ENCODE measurements at regions not wholly inside any gene's neighbourhood (a gene's known extent, or its start where the extent isn't known, plus 50 kb on each side); places are given as distances from the start of the nearest gene placed in this dataset.
A peak's percentile ranks its signal among the peaks of the same experiment; 100 is the strongest.

GRCh38 chr21:27693376-27693775, 726.5 kb upstream of the ADAMTS5 start:
- Histone ChIP-seq H3K27ac (ENCODE audit: low read depth in 1 of 3, low read length in 2 of 3) (no peak overlapping the region), H3K36me3 (ENCODE audit: control insufficient read depth in 3 of 3, insufficient read depth in 2 of 3, low read depth in 1 of 3, low read length in 3 of 3) (no peaks in the 10 kb centered on the region), H3K4me3 (ENCODE audit: low read depth in 1 of 3, low read length in 3 of 3) (no peak overlapping the region), H3K4me1 (ENCODE audit: control insufficient read depth in 3 of 3, insufficient read depth in 2 of 3, low read depth in 1 of 3, low read length in 2 of 3) (no peaks in the 10 kb centered on the region), H3K9me3 (ENCODE audit: control insufficient read depth in 2 of 2, insufficient read depth in 1 of 2, low read depth in 1 of 2, low read length in 1 of 2) (peaks cover 0 to 2% of the 10 kb centered on the region in 2 donors), H3K27me3 (ENCODE audit: control insufficient read depth in 3 of 3, insufficient read depth in 3 of 3, low read length in 3 of 3) (no peaks in the 10 kb centered on the region)
- no peak for FAIRE-seq
- DNase-seq, result no peak
- WGBS, 3 donors, result 74 to 85% (median 75%) methylated on average over 6 of the region's 6 CpGs

DNA sequence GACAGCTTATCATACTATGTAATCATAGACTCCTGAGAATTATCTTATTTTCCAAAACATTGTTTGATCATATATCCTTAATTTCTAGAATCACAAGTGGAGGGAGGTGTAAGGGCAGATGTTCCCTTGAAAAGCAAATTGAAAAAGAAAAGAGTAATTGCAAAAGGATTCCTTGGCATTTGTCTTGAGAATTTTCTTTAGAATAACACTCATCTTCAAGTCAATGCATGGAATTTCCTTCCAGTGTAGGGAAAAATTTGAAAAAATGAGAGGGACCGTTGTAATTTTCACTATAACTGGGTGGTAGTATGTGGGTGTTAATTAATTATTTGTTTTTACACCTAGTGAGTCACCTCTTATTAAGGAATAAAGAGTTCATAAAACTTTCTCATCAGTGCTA, 724.6 kb upstream of the ADAMTS5 start:
- no peak for DNase-seq

DNA sequence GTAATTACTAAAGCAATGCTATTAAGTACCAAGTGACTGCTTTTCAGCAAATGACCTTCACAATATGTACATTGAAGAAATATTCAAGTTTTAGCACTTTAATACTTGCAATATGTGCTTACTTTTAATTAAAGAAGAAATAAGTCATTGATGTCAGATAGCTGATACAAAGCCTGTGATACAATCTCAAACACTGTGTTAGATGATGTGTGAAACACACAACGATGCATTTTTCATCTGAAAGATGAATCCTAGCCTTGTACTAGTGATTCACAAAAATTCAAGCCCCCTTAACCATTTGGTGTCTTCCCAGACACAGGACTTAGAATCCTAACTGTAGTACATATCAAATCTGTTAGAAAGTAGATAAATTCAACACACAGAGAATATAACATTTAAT, 724.1 kb upstream of the ADAMTS5 start:
- no peaks in the 10 kb centered on the region for H3K27me3 ChIP-seq (ENCODE audit: control insufficient read depth in 3 of 3, insufficient read depth in 3 of 3, low read length in 3 of 3)
- no peaks in the 10 kb centered on the region for H3K36me3 ChIP-seq (ENCODE audit: control insufficient read depth in 3 of 3, insufficient read depth in 2 of 3, low read depth in 1 of 3, low read length in 3 of 3)
- no peak for FAIRE-seq
- 36 to 52% (median 46%) methylated on average over 1 of the region's 1 CpG for WGBS, 3 donors
- no peak overlapping the region for H3K4me3 ChIP-seq (ENCODE audit: low read depth in 1 of 3, low read length in 3 of 3)
- no peak overlapping the region for H3K27ac ChIP-seq (ENCODE audit: low read depth in 1 of 3, low read length in 2 of 3)
- DNase-seq, result no peak
- H3K9me3 ChIP-seq (ENCODE audit: control insufficient read depth in 2 of 2, insufficient read depth in 1 of 2, low read depth in 1 of 2, low read length in 1 of 2), result peaks cover 0 to 2% of the 10 kb centered on the region in 2 donors
- H3K4me1 ChIP-seq (ENCODE audit: control insufficient read depth in 3 of 3, insufficient read depth in 2 of 3, low read depth in 1 of 3, low read length in 2 of 3), result no peaks in the 10 kb centered on the region

More for the DNA sequence above, 724.6 kb upstream of the ADAMTS5 start:
- Histone ChIP-seq H3K4me1 (ENCODE audit: control insufficient read depth in 3 of 3, insufficient read depth in 2 of 3, low read depth in 1 of 3, low read length in 2 of 3) (no peaks in the 10 kb centered on the region), H3K9me3 (ENCODE audit: control insufficient read depth in 2 of 2, insufficient read depth in 1 of 2, low read depth in 1 of 2, low read length in 1 of 2) (peaks cover 0 to 2% of the 10 kb centered on the region in 2 donors), H3K27me3 (ENCODE audit: control insufficient read depth in 3 of 3, insufficient read depth in 3 of 3, low read length in 3 of 3) (no peaks in the 10 kb centered on the region), H3K36me3 (ENCODE audit: control insufficient read depth in 3 of 3, insufficient read depth in 2 of 3, low read depth in 1 of 3, low read length in 3 of 3) (no peaks in the 10 kb centered on the region), H3K27ac (ENCODE audit: low read depth in 1 of 3, low read length in 2 of 3) (no peak overlapping the region), H3K4me3 (ENCODE audit: low read depth in 1 of 3, low read length in 3 of 3) (no peak overlapping the region)
- no peak for FAIRE-seq
- 3 to 66% (median 37%) methylated on average over 1 of the region's 1 CpG for WGBS, 3 donors

DNA sequence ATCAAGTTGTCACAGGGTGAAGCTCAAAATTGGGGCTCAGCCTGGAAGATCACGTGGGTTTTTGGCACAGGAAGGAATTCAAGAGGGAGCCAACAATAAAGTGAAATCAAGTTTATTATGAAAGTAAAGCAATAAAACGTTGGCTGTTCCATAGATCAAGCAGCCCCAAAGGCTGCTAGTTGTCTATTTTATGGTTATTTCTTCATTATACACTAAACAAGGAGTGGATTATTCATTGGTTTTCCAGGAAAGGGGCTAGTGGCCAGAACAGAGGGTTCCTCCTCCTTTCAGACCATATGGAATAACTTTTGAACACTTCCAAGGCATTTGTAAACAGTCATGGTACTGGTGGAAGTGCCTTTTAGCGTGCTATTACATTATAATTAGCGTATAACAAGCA, 723.5 kb upstream of the ADAMTS5 start:
- Histone ChIP-seq H3K9me3 (ENCODE audit: control insufficient read depth in 2 of 2, insufficient read depth in 1 of 2, low read depth in 1 of 2, low read length in 1 of 2) (peaks cover 0 to 2% of the 10 kb centered on the region in 2 donors), H3K4me1 (ENCODE audit: control insufficient read depth in 3 of 3, insufficient read depth in 2 of 3, low read depth in 1 of 3, low read length in 2 of 3) (no peaks in the 10 kb centered on the region), H3K36me3 (ENCODE audit: control insufficient read depth in 3 of 3, insufficient read depth in 2 of 3, low read depth in 1 of 3, low read length in 3 of 3) (no peaks in the 10 kb centered on the region), H3K27ac (ENCODE audit: low read depth in 1 of 3, low read length in 2 of 3) (no peak overlapping the region), H3K27me3 (ENCODE audit: control insufficient read depth in 3 of 3, insufficient read depth in 3 of 3, low read length in 3 of 3) (no peaks in the 10 kb centered on the region), H3K4me3 (ENCODE audit: low read depth in 1 of 3, low read length in 3 of 3) (no peak overlapping the region)
- WGBS, 3 donors, result 46 to 53% (median 50%) methylated on average over 4 of the region's 4 CpGs
- peak in 1 of 2 donors; percentile 3 for DNase-seq
- FAIRE-seq, result no peak

DNA sequence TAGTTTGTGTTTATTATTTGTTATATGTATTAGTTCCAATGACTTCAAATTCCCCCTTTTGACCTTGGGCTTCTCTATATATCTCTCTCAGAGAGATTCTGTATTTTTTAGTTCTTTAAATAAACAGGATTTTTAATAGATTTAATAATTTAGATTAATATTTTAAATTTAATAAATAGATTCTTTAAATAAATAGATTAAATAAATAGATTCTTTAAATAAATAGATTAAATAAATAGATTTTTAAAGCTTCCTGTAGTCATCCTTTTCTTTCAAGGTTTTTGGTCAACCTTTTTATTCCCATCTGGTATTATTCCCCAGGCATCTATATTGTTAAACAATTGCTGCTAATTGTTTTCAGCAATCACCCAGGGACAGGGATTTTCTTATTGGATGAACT, 721.9 kb upstream of the ADAMTS5 start:
- DNase-seq, result no peak
- Histone ChIP-seq H3K27ac (ENCODE audit: low read depth in 1 of 3, low read length in 2 of 3) (no peak overlapping the region), H3K4me1 (ENCODE audit: control insufficient read depth in 3 of 3, insufficient read depth in 2 of 3, low read depth in 1 of 3, low read length in 2 of 3) (no peaks in the 10 kb centered on the region), H3K36me3 (ENCODE audit: control insufficient read depth in 3 of 3, insufficient read depth in 2 of 3, low read depth in 1 of 3, low read length in 3 of 3) (no peaks in the 10 kb centered on the region), H3K27me3 (ENCODE audit: control insufficient read depth in 3 of 3, insufficient read depth in 3 of 3, low read length in 3 of 3) (no peaks in the 10 kb centered on the region), H3K9me3 (ENCODE audit: control insufficient read depth in 2 of 2, insufficient read depth in 1 of 2, low read depth in 1 of 2, low read length in 1 of 2) (peaks cover 0 to 2% of the 10 kb centered on the region in 2 donors), H3K4me3 (ENCODE audit: low read depth in 1 of 3, low read length in 3 of 3) (no peak overlapping the region)
- FAIRE-seq, result peak; percentile 53

DNA sequence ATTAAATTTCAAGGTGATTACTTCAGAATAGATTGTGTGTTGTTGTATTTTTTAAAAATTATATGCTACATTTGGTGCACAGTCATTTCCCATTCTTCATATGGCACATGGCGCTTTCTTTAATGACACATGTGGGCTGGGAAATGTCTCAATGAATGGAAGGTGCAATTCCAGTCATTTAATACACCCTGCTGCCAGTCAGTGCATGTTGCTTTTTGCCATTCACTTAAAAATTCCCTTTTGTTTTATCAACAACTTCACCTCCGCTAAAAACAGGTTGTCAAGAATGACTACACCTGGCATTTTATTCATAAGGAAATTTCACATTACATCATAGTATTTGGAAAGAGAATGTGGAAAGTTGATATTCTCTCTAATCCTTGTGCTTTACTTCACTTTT, 716.4 kb upstream of the ADAMTS5 start:
- Histone ChIP-seq H3K4me1 (ENCODE audit: control insufficient read depth in 3 of 3, insufficient read depth in 2 of 3, low read depth in 1 of 3, low read length in 2 of 3) (no peaks in the 10 kb centered on the region), H3K9me3 (ENCODE audit: control insufficient read depth in 2 of 2, insufficient read depth in 1 of 2, low read depth in 1 of 2, low read length in 1 of 2) (no peaks in the 10 kb centered on the region), H3K36me3 (ENCODE audit: control insufficient read depth in 3 of 3, insufficient read depth in 2 of 3, low read depth in 1 of 3, low read length in 3 of 3) (no peaks in the 10 kb centered on the region), H3K27ac (ENCODE audit: low read depth in 1 of 3, low read length in 2 of 3) (no peak overlapping the region), H3K4me3 (ENCODE audit: low read depth in 1 of 3, low read length in 3 of 3) (no peak overlapping the region), H3K27me3 (ENCODE audit: control insufficient read depth in 3 of 3, insufficient read depth in 3 of 3, low read length in 3 of 3) (no peaks in the 10 kb centered on the region)
- FAIRE-seq (no peak), DNase-seq (no peak)
- WGBS, 3 donors, result 80 to 94% (median 93%) methylated on average over 2 of the region's 2 CpGs

DNA sequence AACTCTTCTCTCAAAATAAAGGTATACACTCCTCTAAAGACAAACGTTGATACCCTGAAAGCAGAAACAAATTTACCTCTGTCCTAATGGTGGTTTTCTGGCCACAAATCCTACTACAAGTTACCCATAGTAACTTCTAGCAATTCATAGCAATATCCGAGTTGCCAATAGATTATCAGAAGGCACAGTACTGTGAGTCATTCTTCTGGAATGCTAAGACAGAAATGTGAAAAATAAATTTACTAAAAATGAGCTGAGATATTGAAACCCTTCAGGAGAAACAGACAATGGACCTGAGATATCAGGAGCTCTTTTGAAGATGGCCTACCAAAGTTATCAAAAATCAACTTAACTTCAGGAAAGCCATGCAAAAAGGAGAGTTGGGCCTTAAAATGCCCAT, 715.0 kb upstream of the ADAMTS5 start:
- no peak for FAIRE-seq
- no peaks in the 10 kb centered on the region for H3K27me3 ChIP-seq (ENCODE audit: control insufficient read depth in 3 of 3, insufficient read depth in 3 of 3, low read length in 3 of 3)
- no peak for DNase-seq
- no peak overlapping the region for H3K4me3 ChIP-seq (ENCODE audit: low read depth in 1 of 3, low read length in 3 of 3)
- H3K9me3 ChIP-seq (ENCODE audit: control insufficient read depth in 2 of 2, insufficient read depth in 1 of 2, low read depth in 1 of 2, low read length in 1 of 2), result no peaks in the 10 kb centered on the region
- no peaks in the 10 kb centered on the region for H3K4me1 ChIP-seq (ENCODE audit: control insufficient read depth in 3 of 3, insufficient read depth in 2 of 3, low read depth in 1 of 3, low read length in 2 of 3)
- H3K27ac ChIP-seq (ENCODE audit: low read depth in 1 of 3, low read length in 2 of 3), result no peak overlapping the region
- WGBS, 3 donors, result 41 to 60% (median 44%) methylated on average over 2 of the region's 2 CpGs
- H3K36me3 ChIP-seq (ENCODE audit: control insufficient read depth in 3 of 3, insufficient read depth in 2 of 3, low read depth in 1 of 3, low read length in 3 of 3), result no peaks in the 10 kb centered on the region

- no peaks in the 10 kb centered on the region for H3K27me3 ChIP-seq (ENCODE audit: control insufficient read depth in 3 of 3, insufficient read depth in 3 of 3, low read length in 3 of 3)
- H3K36me3 ChIP-seq (ENCODE audit: control insufficient read depth in 3 of 3, insufficient read depth in 2 of 3, low read depth in 1 of 3, low read length in 3 of 3), result no peaks in the 10 kb centered on the region
- H3K9me3 ChIP-seq (ENCODE audit: control insufficient read depth in 2 of 2, insufficient read depth in 1 of 2, low read depth in 1 of 2, low read length in 1 of 2), result no peaks in the 10 kb centered on the region
- DNase-seq (no peak), FAIRE-seq (no peak)
- H3K27ac ChIP-seq (ENCODE audit: low read depth in 1 of 3, low read length in 2 of 3), result no peak overlapping the region
- H3K4me3 ChIP-seq (ENCODE audit: low read depth in 1 of 3, low read length in 3 of 3), result no peak overlapping the region
- H3K4me1 ChIP-seq (ENCODE audit: control insufficient read depth in 3 of 3, insufficient read depth in 2 of 3, low read depth in 1 of 3, low read length in 2 of 3), result no peaks in the 10 kb centered on the region
Measured at GRCh38 chr21:27681038-27681437, 714.1 kb upstream of the ADAMTS5 start.

DNA sequence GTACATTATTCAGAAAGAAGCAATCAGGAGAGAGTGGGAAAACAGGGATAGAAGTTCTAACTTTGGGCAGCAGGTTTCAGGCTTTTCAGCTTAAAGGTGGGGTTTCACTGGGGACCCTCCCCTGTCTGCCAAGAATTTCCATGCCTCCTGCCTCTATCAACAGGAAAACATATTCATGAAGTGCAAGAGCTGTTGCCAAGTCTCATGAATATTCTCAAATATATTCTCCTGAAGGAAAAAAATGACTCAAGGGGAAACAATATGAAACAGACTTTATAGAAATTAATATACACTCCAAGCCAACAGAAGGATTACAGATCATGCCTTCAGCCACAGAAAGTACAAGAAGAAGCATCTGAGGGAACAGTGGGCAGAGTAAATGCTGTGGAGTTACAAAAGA, 713.3 kb upstream of the ADAMTS5 start:
- H3K4me1 ChIP-seq (ENCODE audit: control insufficient read depth in 3 of 3, insufficient read depth in 2 of 3, low read depth in 1 of 3, low read length in 2 of 3), result no peaks in the 10 kb centered on the region
- H3K9me3 ChIP-seq (ENCODE audit: control insufficient read depth in 2 of 2, insufficient read depth in 1 of 2, low read depth in 1 of 2, low read length in 1 of 2), result no peaks in the 10 kb centered on the region
- H3K36me3 ChIP-seq (ENCODE audit: control insufficient read depth in 3 of 3, insufficient read depth in 2 of 3, low read depth in 1 of 3, low read length in 3 of 3), result no peaks in the 10 kb centered on the region
- no peaks in the 10 kb centered on the region for H3K27me3 ChIP-seq (ENCODE audit: control insufficient read depth in 3 of 3, insufficient read depth in 3 of 3, low read length in 3 of 3)
- H3K27ac ChIP-seq (ENCODE audit: low read depth in 1 of 3, low read length in 2 of 3), result no peak overlapping the region
- H3K4me3 ChIP-seq (ENCODE audit: low read depth in 1 of 3, low read length in 3 of 3), result no peak overlapping the region
- FAIRE-seq (no peak), DNase-seq (no peak)
